ENCODE measurements at regions not wholly inside any gene's neighbourhood (a gene's known extent, or its start where the extent isn't known, plus 50 kb on each side); places are given as distances from the start of the nearest gene placed in this dataset.

- no peaks in the 10 kb centered on the region for H3K27me3 ChIP-seq (ENCODE audit: control insufficient read depth in 4 of 4, insufficient read depth in 4 of 4, low read length in 3 of 4)
- DNase-seq (ENCODE audit: low spot score), result no peak
- no peaks in the 10 kb centered on the region for H3K9me3 ChIP-seq (ENCODE audit: control insufficient read depth in 4 of 4, low read length in 3 of 4)
- H3K27ac ChIP-seq (ENCODE audit: low read depth in 1 of 2, low read length in 2 of 2), result no peak overlapping the region
- H3K9ac ChIP-seq (ENCODE audit: low read depth in 1 of 2, low read length in 2 of 2), result no peak overlapping the region
- no peaks in the 10 kb centered on the region for H3K36me3 ChIP-seq (ENCODE audit: control insufficient read depth in 4 of 4, insufficient read depth in 3 of 4, low read depth in 1 of 4, low read length in 3 of 4)
- WGBS, result 85% methylated on average over 8 of the region's 8 CpGs
- no peak overlapping the region for H3K4me3 ChIP-seq (ENCODE audit: low read depth in 1 of 3, low read length in 3 of 3)
- peaks cover 2 to 12% (median 8%) of the 10 kb centered on the region in 4 donors for H3K4me1 ChIP-seq (ENCODE audit: control insufficient read depth in 4 of 4, insufficient read depth in 4 of 4, low read length in 3 of 4)
- TF ChIP-seq NR2F2 (IDR thresholded peaks at IDR 0.05) (no peak), FOXA2 (IDR thresholded peaks at IDR 0.05) (no peak), RXRA (IDR thresholded peaks at IDR 0.05) (no peak), REST (IDR thresholded peaks at IDR 0.05) (no peak), HNF4G (IDR thresholded peaks at IDR 0.05) (no peak), EGR1 (IDR thresholded peaks at IDR 0.05; ENCODE audit: low read depth in 2 of 2) (no peak), JUND (IDR thresholded peaks at IDR 0.05) (no peak), GABPA (IDR thresholded peaks at IDR 0.05 in 1 of 2, conservative IDR thresholded peaks at IDR 0.05 in 1 of 2) (no peak), FOXA1 (IDR thresholded peaks at IDR 0.05) (no peak)
These were observed 232.3 kb upstream of the PAPPA start for GRCh38 chr9:115921301-115921700.

- no peaks in the 10 kb centered on the region for H3K36me3 ChIP-seq (ENCODE audit: control insufficient read depth in 4 of 4, insufficient read depth in 3 of 4, low read depth in 1 of 4, low read length in 3 of 4)
- H3K9ac ChIP-seq (ENCODE audit: low read depth in 1 of 2, low read length in 2 of 2), result no peak overlapping the region
- H3K9me3 ChIP-seq (ENCODE audit: control insufficient read depth in 4 of 4, low read length in 3 of 4), result no peaks in the 10 kb centered on the region
- no peak for DNase-seq (ENCODE audit: low spot score)
- H3K27me3 ChIP-seq (ENCODE audit: control insufficient read depth in 4 of 4, insufficient read depth in 4 of 4, low read length in 3 of 4), result no peaks in the 10 kb centered on the region
- WGBS, result 73% methylated on average over 3 of the region's 3 CpGs
- no peak for TF ChIP-seq REST (IDR thresholded peaks at IDR 0.05)
- no peak for TF ChIP-seq HNF4G (IDR thresholded peaks at IDR 0.05)
- no peak for TF ChIP-seq TAF1 (conservative IDR thresholded peaks at IDR 0.05)
- no peak for TF ChIP-seq JUND (IDR thresholded peaks at IDR 0.05)
- TF ChIP-seq YY1 (IDR thresholded peaks at IDR 0.05), result no peak
- TF ChIP-seq FOXA1 (IDR thresholded peaks at IDR 0.05), result no peak
- no peak for TF ChIP-seq HNF4A (conservative IDR thresholded peaks at IDR 0.05)
- no peak for TF ChIP-seq RAD21 (IDR thresholded peaks at IDR 0.05)
- no peak for TF ChIP-seq RXRA (IDR thresholded peaks at IDR 0.05)
- no peak for TF ChIP-seq NR2F2 (IDR thresholded peaks at IDR 0.05)
- TF ChIP-seq SP1 (IDR thresholded peaks at IDR 0.05), result no peak
- no peak for TF ChIP-seq CTCF (IDR thresholded peaks at IDR 0.05; ENCODE audit: low read depth, low read length, missing input control)
- TF ChIP-seq EGR1 (IDR thresholded peaks at IDR 0.05; ENCODE audit: low read depth in 2 of 2), result no peak
- no peak for TF ChIP-seq ZBTB33 (IDR thresholded peaks at IDR 0.05)
- H3K4me1 ChIP-seq (ENCODE audit: control insufficient read depth in 4 of 4, insufficient read depth in 4 of 4, low read length in 3 of 4), result peaks cover 2 to 12% (median 8%) of the 10 kb centered on the region in 4 donors
- no peak overlapping the region for H3K4me3 ChIP-seq (ENCODE audit: low read depth in 1 of 3, low read length in 3 of 3)
- H3K27ac ChIP-seq (ENCODE audit: low read depth in 1 of 2, low read length in 2 of 2), result no peak overlapping the region
These were observed 231.1 kb upstream of the PAPPA start for GRCh38 chr9:115922444-115922843.

Data from liver (tissue), 8 donors.